ENCODE measurements at regions not wholly inside any gene's neighbourhood (a gene's known extent, or its start where the extent isn't known, plus 50 kb on each side); places are given as distances from the start of the nearest gene placed in this dataset.

DNA sequence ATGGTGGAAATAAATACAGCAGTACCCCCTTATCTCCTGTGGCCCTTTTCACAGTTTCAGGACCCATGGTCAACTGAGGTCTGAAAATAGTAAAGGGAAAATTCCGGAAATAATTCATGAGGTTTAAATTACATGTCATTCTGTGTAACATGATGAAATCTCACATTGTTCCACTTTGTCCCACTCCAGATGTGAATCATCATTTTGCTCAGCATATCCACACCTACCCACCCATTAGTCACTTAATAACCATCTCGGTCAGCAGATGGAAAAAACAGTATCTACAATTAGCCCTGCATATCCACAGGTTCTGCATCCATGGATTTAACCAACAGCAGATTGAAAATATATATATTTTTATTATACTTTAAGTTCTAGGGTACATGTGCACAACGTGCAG, 86.9 kb upstream of the GORAB start:
- TF ChIP-seq BACH1 (IDR thresholded peaks at IDR 0.05; ENCODE audit: low read length) (no peak), PHF8 (conservative IDR thresholded peaks at IDR 0.05; ENCODE audit: low read depth, low read length) (no peak), CTCF (IDR thresholded peaks at IDR 0.05; ENCODE audit: control extremely low read depth in 1 of 3, insufficient read depth in 1 of 3, low read depth in 1 of 3, low read length in 3 of 3) (no peak), RAD21 (IDR thresholded peaks at IDR 0.05 in 1 of 2, conservative IDR thresholded peaks at IDR 0.05 in 1 of 2; ENCODE audit: low read depth in 2 of 2, low read length in 2 of 2) (no peak), EGR1 (IDR thresholded peaks at IDR 0.05; ENCODE audit: borderline replicate concordance, low read depth, low read length) (no peak), SUZ12 (IDR thresholded peaks at IDR 0.05; ENCODE audit: low read length) (no peak), HDAC6 (IDR thresholded peaks at IDR 0.05; ENCODE audit: low read depth, low read length) (no peak), HDAC2 (IDR thresholded peaks at IDR 0.05; ENCODE audit: borderline replicate concordance in 1 of 2, low read depth in 2 of 2, low read length in 2 of 2) (no peak), POLR2A (IDR thresholded peaks at IDR 0.05; ENCODE audit: control extremely low read depth in 1 of 2, low read depth in 2 of 2, low read length in 2 of 2) (no peak), EP300 (IDR thresholded peaks at IDR 0.05; ENCODE audit: borderline replicate concordance in 1 of 2, low read depth in 2 of 2, low read length in 2 of 2) (no peak), GABPA (IDR thresholded peaks at IDR 0.05; ENCODE audit: borderline replicate concordance, insufficient read depth, low read length) (no peak), MAX (IDR thresholded peaks at IDR 0.05) (no peak), SRF (IDR thresholded peaks at IDR 0.05; ENCODE audit: low read depth, low read length) (no peak), EZH2 (IDR thresholded peaks at IDR 0.05; ENCODE audit: low read depth, low read length, severe bottlenecking) (no peak)

All from H1 (cell line).